ENCODE measurements at regions not wholly inside any gene's neighbourhood (a gene's known extent, or its start where the extent isn't known, plus 50 kb on each side); places are given as distances from the start of the nearest gene placed in this dataset.
A peak's percentile ranks its signal among the peaks of the same experiment; 100 is the strongest.

GRCh38 chr1:30413606-30414005 lies 309.8 kb downstream of the MATN1 start:
- Histone ChIP-seq H3K27ac (no peak overlapping the region), H3K4me3 (no peak overlapping the region), H3K36me3 (no peaks in the 10 kb centered on the region), H3K9me3 (no peaks in the 10 kb centered on the region), H3K4me1 (no peaks in the 10 kb centered on the region), H3K27me3 (peaks cover 0 to 46% of the 10 kb centered on the region in 2 donors)
- intact Hi-C loops (cut with DNase I; ENCODE audit: low total_unique reads), result no loop called here
- TF ChIP-seq, protein P1, sequence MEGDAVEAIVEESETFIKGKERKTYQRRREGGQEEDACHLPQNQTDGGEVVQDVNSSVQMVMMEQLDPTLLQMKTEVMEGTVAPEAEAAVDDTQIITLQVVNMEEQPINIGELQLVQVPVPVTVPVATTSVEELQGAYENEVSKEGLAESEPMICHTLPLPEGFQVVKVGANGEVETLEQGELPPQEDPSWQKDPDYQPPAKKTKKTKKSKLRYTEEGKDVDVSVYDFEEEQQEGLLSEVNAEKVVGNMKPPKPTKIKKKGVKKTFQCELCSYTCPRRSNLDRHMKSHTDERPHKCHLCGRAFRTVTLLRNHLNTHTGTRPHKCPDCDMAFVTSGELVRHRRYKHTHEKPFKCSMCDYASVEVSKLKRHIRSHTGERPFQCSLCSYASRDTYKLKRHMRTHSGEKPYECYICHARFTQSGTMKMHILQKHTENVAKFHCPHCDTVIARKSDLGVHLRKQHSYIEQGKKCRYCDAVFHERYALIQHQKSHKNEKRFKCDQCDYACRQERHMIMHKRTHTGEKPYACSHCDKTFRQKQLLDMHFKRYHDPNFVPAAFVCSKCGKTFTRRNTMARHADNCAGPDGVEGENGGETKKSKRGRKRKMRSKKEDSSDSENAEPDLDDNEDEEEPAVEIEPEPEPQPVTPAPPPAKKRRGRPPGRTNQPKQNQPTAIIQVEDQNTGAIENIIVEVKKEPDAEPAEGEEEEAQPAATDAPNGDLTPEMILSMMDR (IDR thresholded peaks at IDR 0.05), result no peak
- no peak for DNase-seq

DNA sequence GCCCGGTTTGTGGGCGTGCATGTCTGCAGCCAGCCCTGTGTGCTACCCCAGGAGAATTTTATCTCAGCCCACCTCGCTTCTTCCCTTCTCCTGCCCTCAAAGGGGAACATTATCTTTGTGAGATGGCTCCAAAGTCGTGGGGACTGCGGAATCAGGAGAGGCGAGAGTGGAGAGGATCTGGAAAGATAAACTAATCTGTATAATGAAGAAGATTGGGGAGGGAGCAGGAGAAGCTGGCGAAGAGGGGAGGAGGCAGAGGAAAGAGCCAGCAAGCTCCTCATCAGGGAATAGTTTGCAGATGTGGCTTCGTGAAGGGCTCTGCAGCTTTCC lies 310.3 kb downstream of the MATN1 start:
- no peak for DNase-seq
- intact Hi-C loops (cut with DNase I; ENCODE audit: low total_unique reads), result no loop called here
- Histone ChIP-seq H3K9me3 (no peaks in the 10 kb centered on the region), H3K27ac (no peak overlapping the region), H3K36me3 (no peaks in the 10 kb centered on the region), H3K4me3 (no peak overlapping the region), H3K4me1 (no peaks in the 10 kb centered on the region), H3K27me3 (peaks cover 0 to 46% of the 10 kb centered on the region in 2 donors)
- TF ChIP-seq, protein P1 (IDR thresholded peaks at IDR 0.05), result no peak

DNA sequence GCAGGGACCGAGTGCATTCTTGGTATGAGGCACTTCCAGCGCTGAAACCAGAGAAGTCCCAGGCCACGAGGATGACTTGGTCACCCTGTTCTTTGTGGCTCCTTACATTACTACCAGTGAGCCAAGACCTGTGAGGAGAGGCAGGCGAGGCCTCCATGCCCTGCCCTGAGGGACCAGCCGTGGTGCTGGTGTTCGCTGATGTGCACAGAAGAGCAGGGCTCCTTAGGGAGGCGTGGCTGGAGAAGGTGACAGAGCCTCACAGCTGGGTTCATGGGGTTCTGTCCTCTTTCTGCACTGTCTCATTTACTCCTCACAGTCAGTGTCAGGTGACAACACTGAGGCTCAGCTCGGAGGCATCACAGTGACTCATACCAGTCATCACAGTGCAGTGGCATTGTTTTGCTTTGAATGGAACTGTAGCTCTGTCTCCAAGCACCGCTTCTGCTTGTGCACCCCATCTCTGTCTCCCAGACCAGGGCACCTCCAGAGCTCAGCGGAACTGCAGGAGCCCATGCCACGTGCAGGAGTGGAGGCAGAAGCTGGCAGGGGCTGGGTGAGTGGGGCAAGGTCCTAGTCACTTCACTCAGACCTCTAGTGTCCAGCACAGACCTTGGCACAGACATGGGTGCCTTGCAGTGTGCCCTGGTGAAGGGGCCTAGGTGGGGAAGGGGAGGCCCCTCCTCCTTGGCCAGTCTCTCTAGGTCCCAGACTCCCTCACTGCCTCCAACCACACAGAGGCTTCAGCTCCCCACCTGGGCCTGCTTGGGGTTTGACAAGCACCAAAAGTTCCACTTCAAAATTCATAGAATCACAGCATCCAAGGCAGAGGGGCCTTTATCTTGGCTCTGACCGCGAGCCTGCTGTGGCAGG lies 310.9 kb downstream of the MATN1 start:
- intact Hi-C loops (cut with DNase I; ENCODE audit: low total_unique reads), result no loop called here
- H3K4me3 ChIP-seq, result no peak overlapping the region
- no peaks in the 10 kb centered on the region for H3K9me3 ChIP-seq
- no peaks in the 10 kb centered on the region for H3K36me3 ChIP-seq
- no peak for DNase-seq
- peaks cover 0 to 47% of the 10 kb centered on the region in 2 donors for H3K27me3 ChIP-seq
- H3K4me1 ChIP-seq, result no peaks in the 10 kb centered on the region
- H3K27ac ChIP-seq, result no peak overlapping the region
- TF ChIP-seq, protein P1 (IDR thresholded peaks at IDR 0.05), result no peak

- no peaks in the 10 kb centered on the region for H3K36me3 ChIP-seq
- no peaks in the 10 kb centered on the region for H3K4me1 ChIP-seq
- DNase-seq, result no peak
- no peaks in the 10 kb centered on the region for H3K9me3 ChIP-seq
- intact Hi-C loops (cut with DNase I; ENCODE audit: low total_unique reads), result no loop called here
- no peak overlapping the region for H3K4me3 ChIP-seq
- H3K27me3 ChIP-seq, result peaks cover 0 to 48% of the 10 kb centered on the region in 2 donors
- TF ChIP-seq, protein P1 (IDR thresholded peaks at IDR 0.05), result no peak
- no peak overlapping the region for H3K27ac ChIP-seq
Observed at GRCh38 chr1:30411206-30411605, 312.2 kb downstream of the MATN1 start.

GRCh38 chr1:30410153-30410851 lies 313.1 kb downstream of the MATN1 start:
- no peaks in the 10 kb centered on the region for H3K36me3 ChIP-seq
- no peaks in the 10 kb centered on the region for H3K4me1 ChIP-seq
- DNase-seq, result peak in 1 of 2 donors; percentile 40
- H3K27me3 ChIP-seq, result peaks cover 0 to 44% of the 10 kb centered on the region in 2 donors
- no peak overlapping the region for H3K4me3 ChIP-seq
- H3K27ac ChIP-seq, result no peak overlapping the region
- H3K9me3 ChIP-seq, result no peaks in the 10 kb centered on the region
- TF ChIP-seq, protein P1 (IDR thresholded peaks at IDR 0.05), result no peak
- intact Hi-C loops (cut with DNase I; ENCODE audit: low total_unique reads), result no loop called here

All from tibial artery (tissue), 4 donors.